Mucosa of rectum (tissue), 2 donors: ENCODE measurements at regions not wholly inside any gene's neighbourhood (a gene's known extent, or its start where the extent isn't known, plus 50 kb on each side); places are given as distances from the start of the nearest gene placed in this dataset.
"Not testable (repeated sequence)": the region's sequence is repeated elsewhere in the genome, so short reads cannot be mapped to it uniquely, and the experiment has no call there.

Experiments
- H3K27ac ChIP-seq, 2 donors: one replicate each; pipeline ENCODE4 v1.7.0; 2013; ENCODE audit warnings: inconsistent platforms in 2 of 2, low read depth in 2 of 2, low read length in 2 of 2
- H3K27me3 ChIP-seq, 2 donors: one replicate each; pipeline ENCODE4 v1.7.0; 2013; ENCODE audit warnings: low read length in 2 of 2; ENCODE audit not compliant: control insufficient read depth in 2 of 2, insufficient read depth in 2 of 2
- H3K36me3 ChIP-seq, 2 donors: one replicate each; pipeline ENCODE4 v1.7.0; 2013; ENCODE audit warnings: low read length in 2 of 2; ENCODE audit not compliant: control insufficient read depth in 2 of 2, insufficient read depth in 2 of 2
- H3K4me1 ChIP-seq, 2 donors: one replicate each; pipeline ENCODE4 v1.7.0; 2013; ENCODE audit warnings: low read length in 2 of 2, mild to moderate bottlenecking in 1 of 2; ENCODE audit not compliant: control insufficient read depth in 2 of 2, insufficient read depth in 2 of 2
- H3K4me3 ChIP-seq, 2 donors: one replicate each; pipeline ENCODE4 v1.7.0; 2013; ENCODE audit warnings: low read length in 2 of 2
- H3K9ac ChIP-seq, 2 donors: one replicate each; pipeline ENCODE4 v1.7.0; 2013; ENCODE audit warnings: low read length in 2 of 2, low read depth in 1 of 2, mild to moderate bottlenecking in 1 of 2
- H3K9me3 ChIP-seq, 2 donors: one replicate each; pipeline ENCODE4 v1.7.0; 2013; ENCODE audit warnings: low read length in 2 of 2; ENCODE audit not compliant: control insufficient read depth in 2 of 2
- donor health status: healthy.
- donor health status: Normal muscosa, but diverticular disease.

GRCh38 chr20:54909702-54910101, 434.3 kb downstream of the DOK5 start:
- H3K27me3 ChIP-seq, result no peaks in the 10 kb centered on the region
- H3K4me1 ChIP-seq, result no peaks in the 10 kb centered on the region
- H3K4me3 ChIP-seq, result no peak overlapping the region
- no peaks in the 10 kb centered on the region for H3K9me3 ChIP-seq
- no peak overlapping the region for H3K9ac ChIP-seq
- H3K36me3 ChIP-seq, result no peaks in the 10 kb centered on the region
- H3K27ac ChIP-seq, result no peak overlapping the region

- H3K4me1 ChIP-seq, H3K27ac ChIP-seq, H3K27me3 ChIP-seq, H3K36me3 ChIP-seq, H3K9ac ChIP-seq, H3K4me3 ChIP-seq, H3K9me3 ChIP-seq: not testable (repeated sequence)
These were observed 430.7 kb downstream of the DOK5 start for GRCh38 chr20:54906134-54906533.

- Histone ChIP-seq H3K36me3 (no peaks in the 10 kb centered on the region), H3K4me1 (no peaks in the 10 kb centered on the region), H3K27me3 (no peaks in the 10 kb centered on the region), H3K4me3 (no peak overlapping the region), H3K9me3 (peaks cover 0 to 10% of the 10 kb centered on the region in 2 donors), H3K9ac (no peak overlapping the region), H3K27ac (no peak overlapping the region)
These were observed 422.4 kb downstream of the DOK5 start for GRCh38 chr20:54897787-54898186.

GRCh38 chr20:54891907-54892306, 416.5 kb downstream of the DOK5 start:
- H3K27ac ChIP-seq, result no peak overlapping the region
- H3K36me3 ChIP-seq, result no peaks in the 10 kb centered on the region
- H3K4me3 ChIP-seq, result no peak overlapping the region
- no peaks in the 10 kb centered on the region for H3K4me1 ChIP-seq
- H3K27me3 ChIP-seq, result no peaks in the 10 kb centered on the region
- H3K9ac ChIP-seq, result no peak overlapping the region
- no peaks in the 10 kb centered on the region for H3K9me3 ChIP-seq

- Histone ChIP-seq H3K27ac (no peak overlapping the region), H3K4me3 (no peak overlapping the region), H3K36me3 (no peaks in the 10 kb centered on the region), H3K9ac (no peak overlapping the region), H3K9me3 (peaks cover 0 to 3% of the 10 kb centered on the region in 2 donors), H3K27me3 (no peaks in the 10 kb centered on the region), H3K4me1 (no peaks in the 10 kb centered on the region)
These were observed 404.0 kb downstream of the DOK5 start for GRCh38 chr20:54879393-54879792.

GRCh38 chr20:54875307-54875706, 399.9 kb downstream of the DOK5 start:
- no peak overlapping the region for H3K9ac ChIP-seq
- no peak overlapping the region for H3K4me3 ChIP-seq
- H3K4me1 ChIP-seq, result no peaks in the 10 kb centered on the region
- H3K9me3 ChIP-seq, result peaks cover 0 to under 1% of the 10 kb centered on the region in 2 donors
- no peaks in the 10 kb centered on the region for H3K27me3 ChIP-seq
- no peaks in the 10 kb centered on the region for H3K36me3 ChIP-seq
- no peak overlapping the region for H3K27ac ChIP-seq

- Histone ChIP-seq H3K9me3 (no peaks in the 10 kb centered on the region), H3K27me3 (no peaks in the 10 kb centered on the region), H3K4me1 (no peaks in the 10 kb centered on the region), H3K9ac (no peak overlapping the region), H3K4me3 (no peak overlapping the region), H3K27ac (no peak overlapping the region), H3K36me3 (no peaks in the 10 kb centered on the region)
These were observed 399.3 kb downstream of the DOK5 start for GRCh38 chr20:54874718-54875117.

- no peaks in the 10 kb centered on the region for H3K4me1 ChIP-seq
- no peak overlapping the region for H3K9ac ChIP-seq
- no peaks in the 10 kb centered on the region for H3K27me3 ChIP-seq
- no peaks in the 10 kb centered on the region for H3K9me3 ChIP-seq
- no peak overlapping the region for H3K4me3 ChIP-seq
- no peaks in the 10 kb centered on the region for H3K36me3 ChIP-seq
- no peak overlapping the region for H3K27ac ChIP-seq
These were observed 397.0 kb downstream of the DOK5 start for GRCh38 chr20:54872440-54872839.

- H3K27ac ChIP-seq, result no peak overlapping the region
These were observed 394.4 kb downstream of the DOK5 start for GRCh38 chr20:54869765-54870164.

GRCh38 chr20:54865273-54865672, 389.9 kb downstream of the DOK5 start:
- H3K4me3 ChIP-seq, result no peak overlapping the region
- H3K9me3 ChIP-seq, result no peaks in the 10 kb centered on the region
- no peak overlapping the region for H3K27ac ChIP-seq
- no peak overlapping the region for H3K9ac ChIP-seq
- H3K4me1 ChIP-seq, result no peaks in the 10 kb centered on the region
- H3K36me3 ChIP-seq, result no peaks in the 10 kb centered on the region
- H3K27me3 ChIP-seq, result no peaks in the 10 kb centered on the region

More at GRCh38 chr20:54869765-54870164, 394.4 kb downstream of the DOK5 start:
- Histone ChIP-seq H3K4me3 (no peak overlapping the region), H3K9me3 (no peaks in the 10 kb centered on the region), H3K27me3 (no peaks in the 10 kb centered on the region), H3K4me1 (no peaks in the 10 kb centered on the region), H3K36me3 (no peaks in the 10 kb centered on the region), H3K9ac (no peak overlapping the region)

GRCh38 chr20:54860716-54861115, 385.3 kb downstream of the DOK5 start:
- Histone ChIP-seq H3K27me3 (no peaks in the 10 kb centered on the region), H3K4me1 (no peaks in the 10 kb centered on the region)

More at GRCh38 chr20:54860716-54861115, 385.3 kb downstream of the DOK5 start:
- H3K9ac ChIP-seq, result no peak overlapping the region
- no peaks in the 10 kb centered on the region for H3K36me3 ChIP-seq
- no peak overlapping the region for H3K27ac ChIP-seq
- no peaks in the 10 kb centered on the region for H3K9me3 ChIP-seq
- no peak overlapping the region for H3K4me3 ChIP-seq
